Aorta (tissue), 5 donors: ENCODE measurements at regions not wholly inside any gene's neighbourhood (a gene's known extent, or its start where the extent isn't known, plus 50 kb on each side); places are given as distances from the start of the nearest gene placed in this dataset.
"Not testable (repeated sequence)": the region's sequence is repeated elsewhere in the genome, so short reads cannot be mapped to it uniquely, and the experiment has no call there.

Experiments used
- ATAC-seq: fragments of 200-7000 bp; cut with Tn5 transposase; one replicate; pipeline ENCODE4 v1.9.1; 2022; ENCODE audit warnings: moderate library complexity; ENCODE audit not compliant: low FRiP score
- DNase-seq, 2 donors: peaks; one replicate each; pipeline ENCODE4 v3.0.0-alpha.2; 2020
- H3K27ac ChIP-seq, 2 donors: one replicate each; pipeline ENCODE4 v1.5.1; 2013; ENCODE audit warnings: low read length in 2 of 2, mild to moderate bottlenecking in 2 of 2, moderate library complexity in 2 of 2, control low read depth in 1 of 2, inconsistent platforms in 1 of 2, low read depth in 1 of 2
- H3K27me3 ChIP-seq, 2 donors: one replicate each; pipeline ENCODE4 v1.6.1; 2013; ENCODE audit warnings: control low read depth in 1 of 2, low read length in 1 of 2, mild to moderate bottlenecking in 1 of 2, moderate library complexity in 1 of 2; ENCODE audit not compliant: insufficient read depth in 2 of 2, control insufficient read depth in 1 of 2
- H3K36me3 ChIP-seq, 2 donors: one replicate each; pipeline ENCODE4 v1.6.1; 2013; ENCODE audit warnings: control low read depth in 1 of 2, low read length in 1 of 2, mild to moderate bottlenecking in 1 of 2; ENCODE audit not compliant: insufficient read depth in 2 of 2, control insufficient read depth in 1 of 2
- H3K4me1 ChIP-seq, 2 donors: one replicate each; pipeline ENCODE4 v1.6.1; 2013; ENCODE audit warnings: low read length in 2 of 2, control low read depth in 1 of 2, mild to moderate bottlenecking in 1 of 2, moderate library complexity in 1 of 2; ENCODE audit not compliant: insufficient read depth in 2 of 2, control insufficient read depth in 1 of 2
- H3K4me3 ChIP-seq, 2 donors: one replicate each; pipeline ENCODE4 v1.5.1; 2013; ENCODE audit warnings: low read length in 2 of 2, control low read depth in 1 of 2, mild to moderate bottlenecking in 1 of 2
- H3K9me3 ChIP-seq: one replicate; pipeline ENCODE4 v1.6.1; 2013; ENCODE audit warnings: mild to moderate bottlenecking, low read length; ENCODE audit not compliant: control insufficient read depth
- WGBS, 2 donors: extraction: QIAGEN DNeasy Blood & Tissue Kit; methylation state at CpG; one replicate each; pipeline ENCODE4 v1.1.7; 2013; 5-methylcytosine and 5-hydroxymethylcytosine counted together
- intact Hi-C, 2 donors: fragments of 100-400 bp; cut with DNase I; formaldehyde crosslinking; loops; one replicate each; pipeline versions ENCODE4 v1.14.2 to v1.15.0; 2022
- donor health status: healthy with polysubstance abuse.
- donor health status: Bipolar disorder and iron deficiency.
- donor health status: DM: no; HTN: no; CAD: no.
- donor health status: DM: no; HTN: no; CAD: no.
- donor health status: DM: yes; HTN: yes; CAD: no.

- intact Hi-C loops, DNase-seq, ATAC-seq, H3K9me3 ChIP-seq, H3K4me1 ChIP-seq, H3K36me3 ChIP-seq, H3K27me3 ChIP-seq, H3K4me3 ChIP-seq, H3K27ac ChIP-seq: not testable (repeated sequence)
- 88 to 98% methylated on average over 20 to 26 of the region's 26 CpGs for WGBS, 2 donors
These were observed 143.3 kb upstream of the NTRK2 start for GRCh38 chr9:84526211-84526610.

GRCh38 chr9:84527060-84527720 lies 142.3 kb upstream of the NTRK2 start:
- H3K4me1 ChIP-seq, H3K4me3 ChIP-seq, H3K27ac ChIP-seq, intact Hi-C loops, ATAC-seq, H3K27me3 ChIP-seq, DNase-seq, H3K9me3 ChIP-seq, H3K36me3 ChIP-seq: not testable (repeated sequence)
- WGBS, 2 donors = 97 to 98% methylated on average over 43 to 49 of the region's 49 CpGs

- DNase-seq, H3K4me3 ChIP-seq, H3K27me3 ChIP-seq, H3K4me1 ChIP-seq, intact Hi-C loops, ATAC-seq, H3K36me3 ChIP-seq, H3K9me3 ChIP-seq, H3K27ac ChIP-seq: not testable (repeated sequence)
- WGBS, 2 donors = 50 to 52% methylated on average over 10 of the region's 10 CpGs
These were observed 133.6 kb upstream of the NTRK2 start for GRCh38 chr9:84535973-84536372.

- Histone ChIP-seq H3K4me1 (no peaks in the 10 kb centered on the region), H3K36me3 (no peaks in the 10 kb centered on the region), H3K9me3 (peaks cover 2% of the 10 kb centered on the region), H3K27ac (no peak overlapping the region), H3K4me3 (no peak overlapping the region), H3K27me3 (no peaks in the 10 kb centered on the region)
- DNase-seq (no peak), ATAC-seq (no peak)
- 92 to 100% methylated on average over 1 of the region's 1 CpG for WGBS, 2 donors
- intact Hi-C loops = no loop called here
These were observed 130.7 kb upstream of the NTRK2 start for GRCh38 chr9:84538879-84539278.

GRCh38 chr9:84542554-84542953 lies 127.0 kb upstream of the NTRK2 start:
- no peaks in the 10 kb centered on the region for H3K4me1 ChIP-seq
- 82 to 87% methylated on average over 3 of the region's 3 CpGs for WGBS, 2 donors
- H3K36me3 ChIP-seq = no peaks in the 10 kb centered on the region
- H3K27ac ChIP-seq = no peak overlapping the region
- no peaks in the 10 kb centered on the region for H3K27me3 ChIP-seq
- peaks cover 3% of the 10 kb centered on the region for H3K9me3 ChIP-seq
- no peak overlapping the region for H3K4me3 ChIP-seq
- intact Hi-C loops = no loop called here
- DNase-seq (no peak), ATAC-seq (no peak)

- WGBS, 2 donors = 21 to 33% methylated on average over 1 of the region's 1 CpG
- H3K27ac ChIP-seq = no peak overlapping the region
- ATAC-seq = no peak
- intact Hi-C loops = no loop called here
- H3K4me3 ChIP-seq = no peak overlapping the region
- H3K27me3 ChIP-seq = peaks cover 0 to 2% of the 10 kb centered on the region in 2 donors
- H3K4me1 ChIP-seq = no peaks in the 10 kb centered on the region
- no peak for DNase-seq
- H3K36me3 ChIP-seq = no peaks in the 10 kb centered on the region
- H3K9me3 ChIP-seq = no peaks in the 10 kb centered on the region
These were observed 115.4 kb upstream of the NTRK2 start for GRCh38 chr9:84554069-84554664.

- H3K9me3 ChIP-seq = no peaks in the 10 kb centered on the region
- WGBS, 2 donors = 0 to 10% methylated on average over 1 of the region's 1 CpG
- H3K27me3 ChIP-seq = no peaks in the 10 kb centered on the region
- intact Hi-C loops = no loop called here
- ATAC-seq (no peak), DNase-seq (no peak)
- H3K4me3 ChIP-seq = no peak overlapping the region
- no peaks in the 10 kb centered on the region for H3K36me3 ChIP-seq
- no peak overlapping the region for H3K27ac ChIP-seq
- no peaks in the 10 kb centered on the region for H3K4me1 ChIP-seq
These were observed 113.0 kb upstream of the NTRK2 start for GRCh38 chr9:84556556-84556955.

- 62 to 64% methylated on average over 4 of the region's 4 CpGs for WGBS, 2 donors
- no peaks in the 10 kb centered on the region for H3K9me3 ChIP-seq
- H3K27me3 ChIP-seq = no peaks in the 10 kb centered on the region
- no peaks in the 10 kb centered on the region for H3K4me1 ChIP-seq
- intact Hi-C loops = no loop called here
- H3K36me3 ChIP-seq = no peaks in the 10 kb centered on the region
- ATAC-seq = no peak
- H3K27ac ChIP-seq = no peak overlapping the region
- DNase-seq = no peak
- no peak overlapping the region for H3K4me3 ChIP-seq
These were observed 111.8 kb upstream of the NTRK2 start for GRCh38 chr9:84557751-84558150.

- Histone ChIP-seq H3K9me3 (peaks cover 3% of the 10 kb centered on the region), H3K4me3 (no peak overlapping the region), H3K4me1 (no peaks in the 10 kb centered on the region), H3K27ac (no peak overlapping the region), H3K36me3 (no peaks in the 10 kb centered on the region), H3K27me3 (no peaks in the 10 kb centered on the region)
- ATAC-seq = no peak
- no peak for DNase-seq
- intact Hi-C loops = no loop called here
These were observed 105.8 kb upstream of the NTRK2 start for GRCh38 chr9:84563691-84564090.
